Stimulated activated naive CD4-positive, alpha-beta T cell (primary cell): ENCODE measurements at regions not wholly inside any gene's neighbourhood (a gene's known extent, or its start where the extent isn't known, plus 50 kb on each side); places are given as distances from the start of the nearest gene placed in this dataset.

Experiments
- DNase-seq, 6 experiments: peaks; one replicate each; lab custom pipeline; 2025; lab: John Stamatoyannopoulos, UW

GRCh38 chr14:22044193-22044592, 370.6 kb upstream of the OR4E1 start:
- no peak for DNase-seq

GRCh38 chr14:22040781-22041125, 367.1 kb upstream of the OR4E1 start:
- DNase-seq = peak in 1 of 6 experiments; percentile 1

- peak; percentile 6 to 64 (median 46) for DNase-seq
Measured at GRCh38 chr14:22039938-22040780, 366.5 kb upstream of the OR4E1 start.

GRCh38 chr14:22036541-22037239, 363.1 kb upstream of the OR4E1 start:
- DNase-seq = no peak

GRCh38 chr14:22026527-22026926, 352.9 kb upstream of the OR4E1 start:
- DNase-seq = no peak

GRCh38 chr14:22025879-22026278, 352.3 kb upstream of the OR4E1 start:
- no peak for DNase-seq

- DNase-seq = no peak
Measured at GRCh38 chr14:22024137-22024536, 350.5 kb upstream of the OR4E1 start.

GRCh38 chr14:22018890-22019289, 345.3 kb upstream of the OR4E1 start:
- DNase-seq = peak in 1 of 6 experiments; percentile 9

GRCh38 chr14:22012452-22012851, 338.8 kb upstream of the OR4E1 start:
- DNase-seq = no peak

- no peak for DNase-seq
Measured at GRCh38 chr14:22011253-22011642, 337.6 kb upstream of the OR4E1 start.

- no peak for DNase-seq
Measured at GRCh38 chr14:22010545-22011252, 337.1 kb upstream of the OR4E1 start.

GRCh38 chr14:22008766-22009165, 335.1 kb upstream of the OR4E1 start:
- DNase-seq = no peak

GRCh38 chr14:22007784-22008412, 334.3 kb upstream of the OR4E1 start:
- DNase-seq = no peak

- DNase-seq = peak in 1 of 6 experiments; percentile 22
Measured at GRCh38 chr14:22007363-22007762, 333.7 kb upstream of the OR4E1 start.

- DNase-seq = no peak
Measured at GRCh38 chr14:22003461-22003860, 329.8 kb upstream of the OR4E1 start.

GRCh38 chr14:22002860-22003284, 329.3 kb upstream of the OR4E1 start:
- peak; percentile 32 to 70 (median 56) for DNase-seq

GRCh38 chr14:21999402-21999801, 325.8 kb upstream of the OR4E1 start:
- DNase-seq = no peak

- peak in 5 of 6 experiments; percentile 14 to 48 (median 35) for DNase-seq
Measured at GRCh38 chr14:21997300-21997699, 323.7 kb upstream of the OR4E1 start.

GRCh38 chr14:21995332-21995731, 321.7 kb upstream of the OR4E1 start:
- DNase-seq = no peak

GRCh38 chr14:21993837-21994236, 320.2 kb upstream of the OR4E1 start:
- DNase-seq = no peak

- no peak for DNase-seq
Measured at GRCh38 chr14:21993070-21993469, 319.5 kb upstream of the OR4E1 start.

- peak in 1 of 6 experiments; percentile 7 for DNase-seq
Measured at GRCh38 chr14:21991130-21991529, 317.5 kb upstream of the OR4E1 start.
